Natural killer cell (primary cell): ENCODE measurements at regions not wholly inside any gene's neighbourhood (a gene's known extent, or its start where the extent isn't known, plus 50 kb on each side); places are given as distances from the start of the nearest gene placed in this dataset.

Source experiments
- ATAC-seq, 3 donors: fragments of 150-1000 bp in 2 of 3; fragments of 200-7000 bp in 1 of 3; cut with Tn5 transposase; 1 replicate in 1 of 3; 2 replicates in 2 of 3; pipeline ENCODE4 v1.10.0; 2021; ENCODE audit warnings: mild to moderate bottlenecking in 2 of 3, moderate library complexity in 2 of 3
- DNase-seq, 2 donors: peaks; one replicate each; pipeline versions ENCODE4 v3.0.0 to v3.0.0-alpha.2; 2013 to 2021; ENCODE audit warnings: mixed read lengths in 1 of 2
- H3K27ac ChIP-seq: one replicate; pipeline ENCODE4 v1.5.1; 2013; ENCODE audit warnings: mild to moderate bottlenecking, low read length
- H3K27me3 ChIP-seq: one replicate; pipeline ENCODE4 v1.6.1; 2013; ENCODE audit warnings: low read length; ENCODE audit not compliant: control insufficient read depth, insufficient read depth
- H3K36me3 ChIP-seq: one replicate; pipeline ENCODE4 v1.6.1; 2013; ENCODE audit warnings: low read length; ENCODE audit not compliant: control insufficient read depth, insufficient read depth
- H3K4me1 ChIP-seq: one replicate; pipeline ENCODE4 v1.6.1; 2013; ENCODE audit warnings: low read length; ENCODE audit not compliant: control insufficient read depth, insufficient read depth
- H3K4me3 ChIP-seq: one replicate; pipeline ENCODE4 v1.5.1; 2013; ENCODE audit warnings: low read length
- H3K9me3 ChIP-seq: one replicate; pipeline ENCODE4 v1.6.1; 2013; ENCODE audit warnings: low read length; ENCODE audit not compliant: control insufficient read depth, insufficient read depth
- H3K27ac Mint-ChIP-seq, 2 donors: one replicate each; pipeline ENCODE4 v1.8.0; 2022; ENCODE audit warnings: mild to moderate bottlenecking in 2 of 2, mixed read lengths in 2 of 2, moderate library complexity in 1 of 2
- H3K27me3 Mint-ChIP-seq, 2 donors: one replicate each; pipeline ENCODE4 v1.8.0; 2022; ENCODE audit warnings: low read depth in 2 of 2, mixed read lengths in 2 of 2
- H3K36me3 Mint-ChIP-seq: one replicate; pipeline ENCODE4 v1.8.0; 2022; ENCODE audit warnings: mixed read lengths
- H3K4me1 Mint-ChIP-seq, 2 donors: one replicate each; pipeline ENCODE4 v1.8.0; 2022; ENCODE audit warnings: mixed read lengths in 2 of 2
- H3K4me3 Mint-ChIP-seq: one replicate; pipeline ENCODE4 v1.8.0; 2022; ENCODE audit warnings: mild to moderate bottlenecking, moderate library complexity, mixed read lengths
- H3K9me3 Mint-ChIP-seq, 2 donors: one replicate each; pipeline ENCODE4 v1.8.0; 2022; ENCODE audit warnings: mixed read lengths in 2 of 2
- WGBS: methylation state at CpG from one replicate; pipeline ENCODE4 v1.1.7; 2013; ENCODE audit warnings: missing lambda C conversion rate; ENCODE audit not compliant: insufficient coverage; 5-methylcytosine and 5-hydroxymethylcytosine counted together
- intact Hi-C: fragments of 100-400 bp; cut with micrococcal nuclease; formaldehyde crosslinking; loops from one replicate; pipeline ENCODE4 v1.14.2; 2022
- TF ChIP-seq, protein P1 (sequence below): fragments of 200-600 bp; IDR thresholded peaks from one replicate; pipeline ENCODE4 v1.8.0; 2022; ENCODE audit warnings: antibody characterized with exemption

GRCh38 chr5:175025077-175025476 lies 300.7 kb downstream of the MSX2 start:
- H3K36me3 Mint-ChIP-seq, result no peaks in the 10 kb centered on the region
- intact Hi-C loops, result no loop called here
- H3K27ac ChIP-seq, result no peak overlapping the region
- TF ChIP-seq, protein P1, sequence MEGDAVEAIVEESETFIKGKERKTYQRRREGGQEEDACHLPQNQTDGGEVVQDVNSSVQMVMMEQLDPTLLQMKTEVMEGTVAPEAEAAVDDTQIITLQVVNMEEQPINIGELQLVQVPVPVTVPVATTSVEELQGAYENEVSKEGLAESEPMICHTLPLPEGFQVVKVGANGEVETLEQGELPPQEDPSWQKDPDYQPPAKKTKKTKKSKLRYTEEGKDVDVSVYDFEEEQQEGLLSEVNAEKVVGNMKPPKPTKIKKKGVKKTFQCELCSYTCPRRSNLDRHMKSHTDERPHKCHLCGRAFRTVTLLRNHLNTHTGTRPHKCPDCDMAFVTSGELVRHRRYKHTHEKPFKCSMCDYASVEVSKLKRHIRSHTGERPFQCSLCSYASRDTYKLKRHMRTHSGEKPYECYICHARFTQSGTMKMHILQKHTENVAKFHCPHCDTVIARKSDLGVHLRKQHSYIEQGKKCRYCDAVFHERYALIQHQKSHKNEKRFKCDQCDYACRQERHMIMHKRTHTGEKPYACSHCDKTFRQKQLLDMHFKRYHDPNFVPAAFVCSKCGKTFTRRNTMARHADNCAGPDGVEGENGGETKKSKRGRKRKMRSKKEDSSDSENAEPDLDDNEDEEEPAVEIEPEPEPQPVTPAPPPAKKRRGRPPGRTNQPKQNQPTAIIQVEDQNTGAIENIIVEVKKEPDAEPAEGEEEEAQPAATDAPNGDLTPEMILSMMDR, result no peak
- H3K9me3 ChIP-seq, result no peaks in the 10 kb centered on the region
- H3K27me3 ChIP-seq, result no peaks in the 10 kb centered on the region
- no peak overlapping the region for H3K4me3 ChIP-seq
- peaks cover 0 to 3% of the 10 kb centered on the region in 2 donors for H3K9me3 Mint-ChIP-seq
- H3K4me1 Mint-ChIP-seq, result no peaks in the 10 kb centered on the region
- H3K4me3 Mint-ChIP-seq, result no peak overlapping the region
- no peaks in the 10 kb centered on the region for H3K36me3 ChIP-seq
- DNase-seq, result no peak
- WGBS, result 93% methylated on average over 3 of the region's 4 CpGs
- H3K4me1 ChIP-seq, result no peaks in the 10 kb centered on the region
- no peak for ATAC-seq
- peaks cover 4 to 18% of the 10 kb centered on the region in 2 donors for H3K27me3 Mint-ChIP-seq
- H3K27ac Mint-ChIP-seq, result no peak overlapping the region

- intact Hi-C loops, result no loop called here
- Histone ChIP-seq H3K9me3 (no peaks in the 10 kb centered on the region), H3K27ac (no peak overlapping the region), H3K27me3 (no peaks in the 10 kb centered on the region), H3K4me1 (no peaks in the 10 kb centered on the region), H3K36me3 (no peaks in the 10 kb centered on the region), H3K4me3 (no peak overlapping the region)
- H3K4me3 Mint-ChIP-seq, result no peak overlapping the region
- H3K9me3 Mint-ChIP-seq, result peaks cover 0 to 4% of the 10 kb centered on the region in 2 donors
- WGBS, result 77% methylated on average over 8 of the region's 8 CpGs
- peaks cover 4 to 31% of the 10 kb centered on the region in 2 donors for H3K27me3 Mint-ChIP-seq
- no peak overlapping the region for H3K27ac Mint-ChIP-seq
- H3K36me3 Mint-ChIP-seq, result no peaks in the 10 kb centered on the region
- DNase-seq (no peak), ATAC-seq (no peak)
- TF ChIP-seq, protein P1, result no peak
- H3K4me1 Mint-ChIP-seq, result no peaks in the 10 kb centered on the region
Measured at GRCh38 chr5:175021841-175022625, 297.7 kb downstream of the MSX2 start.

- 100% methylated on average over 1 of the region's 2 CpGs for WGBS
- H3K36me3 Mint-ChIP-seq, result no peaks in the 10 kb centered on the region
- no peak overlapping the region for H3K27ac Mint-ChIP-seq
Measured at GRCh38 chr5:175021321-175021720, 296.9 kb downstream of the MSX2 start.

More at GRCh38 chr5:175021321-175021720, 296.9 kb downstream of the MSX2 start:
- Mint-ChIP-seq H3K4me3 (no peak overlapping the region), H3K4me1 (no peaks in the 10 kb centered on the region), H3K27me3 (peaks cover 4 to 31% of the 10 kb centered on the region in 2 donors), H3K9me3 (peaks cover 0 to 4% of the 10 kb centered on the region in 2 donors)
- intact Hi-C loops, result no loop called here
- no peaks in the 10 kb centered on the region for H3K9me3 ChIP-seq
- no peak overlapping the region for H3K4me3 ChIP-seq
- H3K27me3 ChIP-seq, result no peaks in the 10 kb centered on the region
- TF ChIP-seq, protein P1, result no peak
- ATAC-seq, result no peak
- no peak for DNase-seq
- no peaks in the 10 kb centered on the region for H3K4me1 ChIP-seq
- H3K27ac ChIP-seq, result no peak overlapping the region
- no peaks in the 10 kb centered on the region for H3K36me3 ChIP-seq
